H9 (cell line): ENCODE measurements at regions not wholly inside any gene's neighbourhood (a gene's known extent, or its start where the extent isn't known, plus 50 kb on each side); places are given as distances from the start of the nearest gene placed in this dataset.

Experiments
- DNase-seq: peaks from one replicate; pipeline ENCODE4 v3.0.0-alpha.2; 2017
- H2AFZ ChIP-seq: one replicate; pipeline ENCODE4 v1.6.1; 2013; ENCODE audit warnings: mild to moderate bottlenecking, low read length, control low read depth, moderate library complexity
- H2AK5ac ChIP-seq: 2 replicates; pipeline ENCODE4 v1.6.1; 2013; ENCODE audit warnings: low read length, control low read depth, mixed read lengths; ENCODE audit not compliant: insufficient read length
- H2BK120ac ChIP-seq: one replicate; pipeline ENCODE4 v1.6.1; 2013; ENCODE audit warnings: low read depth, mild to moderate bottlenecking, low read length, control low read depth, inconsistent platforms; ENCODE audit not compliant: poor library complexity, severe bottlenecking
- H2BK12ac ChIP-seq: 2 replicates; pipeline ENCODE4 v1.6.1; 2013; ENCODE audit warnings: low read length, control low read depth, mixed read lengths, low read depth; ENCODE audit not compliant: insufficient read length
- H2BK15ac ChIP-seq: 2 replicates; pipeline ENCODE4 v1.6.1; 2013; ENCODE audit warnings: low read depth, low read length, control low read depth
- H2BK20ac ChIP-seq: one replicate; pipeline ENCODE4 v1.6.1; 2013; ENCODE audit warnings: low read depth, mild to moderate bottlenecking, low read length, control low read depth, inconsistent platforms; ENCODE audit not compliant: poor library complexity, severe bottlenecking
- H2BK5ac ChIP-seq: 2 replicates; pipeline ENCODE4 v1.6.1; 2013; ENCODE audit warnings: low read length, control low read depth, mixed read lengths; ENCODE audit not compliant: insufficient read length
- H3K14ac ChIP-seq: 2 replicates; pipeline ENCODE4 v1.6.1; 2013; ENCODE audit warnings: low read length, control low read depth; ENCODE audit not compliant: insufficient read depth
- H3K18ac ChIP-seq: 2 replicates; pipeline ENCODE4 v1.6.1; 2013; ENCODE audit warnings: low read depth, mild to moderate bottlenecking, mixed read lengths, low read length, control low read depth; ENCODE audit not compliant: insufficient read length
- H3K23ac ChIP-seq: 2 replicates; pipeline ENCODE4 v1.6.1; 2013; ENCODE audit warnings: low read length, control low read depth, mixed read lengths, low read depth; ENCODE audit not compliant: insufficient read length
- H3K23me2 ChIP-seq: 2 replicates; pipeline ENCODE4 v1.6.1; 2013; ENCODE audit warnings: low read depth, mild to moderate bottlenecking, mixed read lengths, low read length, control low read depth; ENCODE audit not compliant: insufficient read length, poor library complexity, severe bottlenecking
- H3K27ac ChIP-seq: 2 replicates; pipeline ENCODE4 v1.5.1; 2013; ENCODE audit warnings: low read length, control low read depth, mixed read lengths, low read depth; ENCODE audit not compliant: insufficient read length
- H3K27me3 ChIP-seq: 2 replicates; pipeline ENCODE4 v1.6.1; 2013; ENCODE audit warnings: low read length, control low read depth, inconsistent platforms; ENCODE audit not compliant: insufficient read depth
- H3K4ac ChIP-seq: 2 replicates; pipeline ENCODE4 v1.6.1; 2013; ENCODE audit warnings: low read depth, mild to moderate bottlenecking, control low read depth, inconsistent platforms, low read length, moderate library complexity
- H3K4me1 ChIP-seq: 2 replicates; pipeline ENCODE4 v1.6.1; 2013; ENCODE audit warnings: low read length, control low read depth, inconsistent platforms; ENCODE audit not compliant: insufficient read depth
- H3K4me2 ChIP-seq: 2 replicates; pipeline ENCODE4 v1.6.1; 2013; ENCODE audit warnings: low read length, control low read depth, mixed read lengths; ENCODE audit not compliant: insufficient read length, insufficient read depth
- H3K56ac ChIP-seq: 2 replicates; pipeline ENCODE4 v1.6.1; 2013; ENCODE audit warnings: low read depth, mild to moderate bottlenecking, mixed read lengths, low read length, control low read depth; ENCODE audit not compliant: insufficient read length
- H3K79me1 ChIP-seq: 2 replicates; pipeline ENCODE4 v1.6.1; 2013; ENCODE audit warnings: low read depth, mild to moderate bottlenecking, moderate library complexity, low read length, control low read depth, inconsistent platforms; ENCODE audit not compliant: insufficient read depth, poor library complexity, severe bottlenecking
- H3K79me2 ChIP-seq: 2 replicates; pipeline ENCODE4 v1.6.1; 2013; ENCODE audit warnings: low read length, control low read depth, inconsistent platforms; ENCODE audit not compliant: insufficient read depth
- H3K9ac ChIP-seq: 2 replicates; pipeline ENCODE4 v1.6.1; 2013; ENCODE audit warnings: low read length, control low read depth, mixed read lengths; ENCODE audit not compliant: insufficient read length; ENCODE audit errors: extremely low read depth
- H3K9me3 ChIP-seq: one replicate; pipeline ENCODE4 v1.6.1; 2013; ENCODE audit warnings: low read depth, low read length, inconsistent platforms; ENCODE audit not compliant: control insufficient read depth
- H3T11ph ChIP-seq: one replicate; pipeline ENCODE4 v1.6.1; 2013; ENCODE audit warnings: mild to moderate bottlenecking, low read length, control low read depth, inconsistent platforms
- H4K20me1 ChIP-seq: one replicate; pipeline ENCODE4 v1.6.1; 2013; ENCODE audit not compliant: control insufficient read depth, insufficient read length, insufficient read depth
- H4K5ac ChIP-seq: 2 replicates; pipeline ENCODE4 v1.6.1; 2013; ENCODE audit warnings: low read depth, mild to moderate bottlenecking, mixed read lengths, low read length, control low read depth; ENCODE audit not compliant: insufficient read length
- H4K8ac ChIP-seq: replicated peaks from 2 replicates; pipeline ENCODE4 v1.6.1; 2013; ENCODE audit warnings: low read length, control low read depth, mixed read lengths, low read depth; ENCODE audit not compliant: insufficient read length
- H4K91ac ChIP-seq: 2 replicates; pipeline ENCODE4 v1.6.1; 2013; ENCODE audit warnings: low read depth, mild to moderate bottlenecking, moderate library complexity, mixed read lengths, low read length, control low read depth; ENCODE audit not compliant: insufficient read length
- H3K27ac Mint-ChIP-seq, 3 experiments: 2 replicates in 2 of 3; 3 replicates in 1 of 3; pipeline ENCODE4 v1.8.0; 2020 to 2021; ENCODE audit warnings: mixed read lengths in 3 of 3, mild to moderate bottlenecking in 1 of 3, moderate library complexity in 1 of 3
- H3K27me3 Mint-ChIP-seq: 2 replicates; pipeline ENCODE4 v1.8.0; 2021; ENCODE audit warnings: low read depth, mild to moderate bottlenecking, moderate library complexity, mixed read lengths
- H3K36me3 Mint-ChIP-seq, 3 experiments: 2 replicates in 2 of 3; 3 replicates in 1 of 3; pipeline ENCODE4 v1.8.0; 2020 to 2021; ENCODE audit warnings: low read depth in 3 of 3, mixed read lengths in 3 of 3; ENCODE audit not compliant: insufficient read depth in 1 of 3
- H3K4me1 Mint-ChIP-seq, 2 experiments: 2 replicates each; pipeline ENCODE4 v1.8.0; 2020; ENCODE audit warnings: mixed read lengths in 2 of 2
- H3K4me3 Mint-ChIP-seq, 2 experiments: 2 replicates in 1 of 2; 3 replicates in 1 of 2; pipeline ENCODE4 v1.8.0; 2020 to 2021; ENCODE audit warnings: mild to moderate bottlenecking in 2 of 2, mixed read lengths in 2 of 2, moderate library complexity in 1 of 2
- H3K9me3 Mint-ChIP-seq, 2 experiments: 2 replicates in 1 of 2; 3 replicates in 1 of 2; pipeline ENCODE4 v1.8.0; 2020; ENCODE audit warnings: mild to moderate bottlenecking in 2 of 2, mixed read lengths in 2 of 2, moderate library complexity in 1 of 2
- WGBS: extraction: QIAGEN DNeasy Blood & Tissue Kit; methylation state at CpG from one replicate; pipeline ENCODE4 v1.1.7; 2013; ENCODE audit warnings: missing lambda C conversion rate, low lambda C conversion rate, mixed read lengths; ENCODE audit not compliant: insufficient read length; ENCODE audit errors: extremely low coverage; 5-methylcytosine and 5-hydroxymethylcytosine counted together
- TF ChIP-seq, protein P1 (sequence below): fragments of 200-600 bp; sonication (generic); conservative IDR thresholded peaks from 3 replicates; pipeline ENCODE4 v1.8.0; 2021; ENCODE audit warnings: antibody characterized with exemption, mild to moderate bottlenecking

- Histone ChIP-seq H3K4me1 (no peaks in the 10 kb centered on the region), H4K8ac (no peak overlapping the region), H2BK20ac (no peak overlapping the region), H3K56ac (no peak overlapping the region), H2AK5ac (no peak overlapping the region), H2BK5ac (no peak overlapping the region), H2BK12ac (no peak overlapping the region), H3K23me2 (peaks cover 3% of the 10 kb centered on the region), H3K18ac (peak overlapping the region; percentile 18), H4K5ac (no peak overlapping the region), H3K27me3 (no peaks in the 10 kb centered on the region), H3K79me2 (no peaks in the 10 kb centered on the region), H3K23ac (no peak overlapping the region), H3K14ac (no peak overlapping the region; the same call in 1 of the 2 replicates), H3K4me2 (no peak overlapping the region), H3T11ph (no peak overlapping the region), H2AFZ (no peak overlapping the region), H4K20me1 (peaks cover 3% of the 10 kb centered on the region), H3K79me1 (no peaks in the 10 kb centered on the region), H3K9me3 (no peaks in the 10 kb centered on the region), H2BK15ac (no peak overlapping the region), H2BK120ac (no peak overlapping the region), H3K27ac (no peak overlapping the region), H4K91ac (no peak overlapping the region), H3K4ac (no peak overlapping the region), H3K9ac (no peak overlapping the region)
- Mint-ChIP-seq H3K4me3 (no peak overlapping the region; a peak in 1 of 5 replicates), H3K27me3 (peaks cover 55% of the 10 kb centered on the region), H3K27ac (no peak overlapping the region), H3K4me1 (peaks cover 23 to 24% of the 10 kb centered on the region in 2 experiments), H3K9me3 (no peaks in the 10 kb centered on the region), H3K36me3 (no peaks in the 10 kb centered on the region)
- WGBS, result no CpG with 5 or more reads among the region's 24 CpGs
- DNase-seq, result peak; percentile 55
- TF ChIP-seq, protein P1, sequence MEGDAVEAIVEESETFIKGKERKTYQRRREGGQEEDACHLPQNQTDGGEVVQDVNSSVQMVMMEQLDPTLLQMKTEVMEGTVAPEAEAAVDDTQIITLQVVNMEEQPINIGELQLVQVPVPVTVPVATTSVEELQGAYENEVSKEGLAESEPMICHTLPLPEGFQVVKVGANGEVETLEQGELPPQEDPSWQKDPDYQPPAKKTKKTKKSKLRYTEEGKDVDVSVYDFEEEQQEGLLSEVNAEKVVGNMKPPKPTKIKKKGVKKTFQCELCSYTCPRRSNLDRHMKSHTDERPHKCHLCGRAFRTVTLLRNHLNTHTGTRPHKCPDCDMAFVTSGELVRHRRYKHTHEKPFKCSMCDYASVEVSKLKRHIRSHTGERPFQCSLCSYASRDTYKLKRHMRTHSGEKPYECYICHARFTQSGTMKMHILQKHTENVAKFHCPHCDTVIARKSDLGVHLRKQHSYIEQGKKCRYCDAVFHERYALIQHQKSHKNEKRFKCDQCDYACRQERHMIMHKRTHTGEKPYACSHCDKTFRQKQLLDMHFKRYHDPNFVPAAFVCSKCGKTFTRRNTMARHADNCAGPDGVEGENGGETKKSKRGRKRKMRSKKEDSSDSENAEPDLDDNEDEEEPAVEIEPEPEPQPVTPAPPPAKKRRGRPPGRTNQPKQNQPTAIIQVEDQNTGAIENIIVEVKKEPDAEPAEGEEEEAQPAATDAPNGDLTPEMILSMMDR, result no peak
These were observed 50.3 kb upstream of the TUBGCP3 start for GRCh38 chr13:112638157-112638750.
